NCI-H69 (cell line): ENCODE measurements at regions not wholly inside any gene's neighbourhood (a gene's known extent, or its start where the extent isn't known, plus 50 kb on each side); places are given as distances from the start of the nearest gene placed in this dataset.
"Not testable (repeated sequence)": the region's sequence is repeated elsewhere in the genome, so short reads cannot be mapped to it uniquely, and the experiment has no call there.

Experiments
- DNase-seq: peaks from one replicate; lab custom pipeline; 2025; lab: John Stamatoyannopoulos, UW

DNA sequence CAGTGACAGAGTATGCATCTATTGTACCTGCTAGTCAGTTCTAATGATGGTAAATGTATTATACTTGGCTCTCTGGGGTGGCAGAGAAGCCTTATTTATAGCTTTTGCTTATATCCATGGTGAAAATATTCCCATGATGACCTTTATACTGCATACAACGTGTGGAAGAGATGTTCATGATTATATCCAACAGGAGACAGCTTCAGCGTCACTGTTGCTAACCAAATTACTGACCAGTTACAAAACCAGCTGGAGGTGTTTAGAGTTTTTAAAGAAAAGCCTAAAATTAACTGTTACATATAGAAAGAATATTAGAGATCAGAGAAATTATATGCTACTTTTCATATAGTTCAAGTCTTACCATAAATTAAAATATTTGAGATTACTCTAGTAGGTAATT, 280.8 kb downstream of the ETV1 start:
- DNase-seq = no peak

DNA sequence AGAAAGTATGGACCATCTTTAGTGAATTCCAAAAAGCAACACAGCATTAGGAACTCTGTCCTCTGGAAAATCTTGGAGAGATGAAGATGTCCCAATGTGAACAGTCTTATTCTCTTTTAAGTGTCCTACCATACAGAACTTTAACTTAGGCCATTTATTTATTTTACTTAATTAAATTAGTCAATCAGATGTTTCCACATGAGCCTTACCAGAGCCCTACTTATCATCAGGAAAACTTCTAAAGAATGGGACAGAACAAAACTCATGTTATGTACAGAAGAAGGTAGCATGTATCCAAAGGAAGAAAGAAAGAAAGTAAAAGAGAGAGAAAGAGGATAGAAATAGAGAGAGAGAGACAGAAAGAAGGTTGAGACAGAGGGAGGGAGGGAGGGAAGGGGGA, 276.4 kb downstream of the ETV1 start:
- DNase-seq = no peak

DNA sequence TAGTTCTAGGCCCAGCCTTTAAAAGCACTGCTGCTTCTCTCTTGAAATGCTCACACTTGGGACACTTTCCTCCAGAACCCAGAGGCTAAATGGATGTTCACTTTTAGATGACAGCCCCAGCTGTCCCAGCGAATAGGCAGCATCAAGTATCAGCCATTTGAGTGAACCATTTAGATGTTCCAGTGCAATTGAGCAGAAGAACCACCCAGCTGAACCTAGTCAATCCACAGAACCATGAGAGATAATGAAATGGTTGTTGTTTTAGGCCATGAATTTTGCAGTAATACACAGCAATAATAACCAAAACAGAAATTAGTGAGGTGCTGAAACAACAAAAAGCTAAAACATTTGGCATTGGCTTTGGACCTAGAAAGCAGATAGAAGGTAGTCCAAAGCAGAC, 273.9 kb downstream of the ETV1 start:
- DNase-seq = no peak

DNA sequence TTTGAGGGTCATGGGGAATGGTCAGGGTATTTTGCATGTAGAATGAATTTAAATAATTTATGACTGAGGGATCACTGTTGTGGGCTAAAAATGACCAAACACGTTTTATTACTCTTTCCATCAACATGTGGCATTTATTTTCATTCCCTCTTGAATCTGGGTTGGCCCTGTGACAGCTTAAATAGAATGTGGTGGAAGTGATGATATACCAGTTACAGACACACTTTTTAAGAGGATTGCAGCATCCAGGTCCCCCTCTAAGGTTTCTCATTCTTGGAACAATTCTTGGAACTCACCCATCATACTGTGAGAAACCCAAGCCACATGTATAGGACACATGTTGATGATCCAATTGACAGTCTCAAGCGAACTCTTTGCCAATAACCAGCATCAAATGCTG, 272.4 kb downstream of the ETV1 start:
- DNase-seq = no peak

DNA sequence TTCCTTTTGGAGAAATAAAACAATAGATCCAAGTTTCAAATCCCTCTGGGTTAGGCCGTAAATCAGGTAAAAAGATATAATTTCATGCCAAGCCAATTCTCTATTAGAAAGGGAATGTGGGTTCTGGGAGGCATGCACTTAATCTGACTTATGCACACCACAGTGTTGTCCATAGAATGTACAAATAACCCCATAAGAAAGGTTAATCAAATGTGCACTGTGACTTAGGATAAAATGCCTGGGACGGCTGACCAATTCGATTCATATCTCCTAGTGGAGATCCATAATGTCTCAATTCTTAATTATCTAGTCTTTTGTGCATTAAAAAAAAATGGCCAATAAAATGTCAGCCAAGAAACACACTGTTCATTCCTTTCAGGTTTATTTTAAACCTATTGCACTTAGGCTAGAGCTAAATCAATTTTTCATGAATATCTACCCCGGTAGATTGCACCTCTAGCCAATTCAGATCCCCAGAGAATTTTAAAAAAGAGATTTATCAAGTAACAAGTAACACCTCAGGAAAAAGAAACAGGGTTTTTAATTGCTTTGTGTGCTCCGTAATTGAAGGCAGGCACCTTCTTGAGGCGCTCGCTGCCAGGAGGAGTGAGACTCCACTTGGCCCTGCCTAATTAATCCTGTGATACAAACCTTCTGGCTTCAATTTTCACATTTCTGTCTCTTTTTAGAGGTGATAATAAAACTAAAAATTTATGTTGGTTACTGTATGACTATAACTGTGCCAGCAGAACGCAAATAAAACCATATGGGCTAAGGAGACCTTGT, 265.1 kb downstream of the ETV1 start:
- DNase-seq = peak; percentile 97

DNA sequence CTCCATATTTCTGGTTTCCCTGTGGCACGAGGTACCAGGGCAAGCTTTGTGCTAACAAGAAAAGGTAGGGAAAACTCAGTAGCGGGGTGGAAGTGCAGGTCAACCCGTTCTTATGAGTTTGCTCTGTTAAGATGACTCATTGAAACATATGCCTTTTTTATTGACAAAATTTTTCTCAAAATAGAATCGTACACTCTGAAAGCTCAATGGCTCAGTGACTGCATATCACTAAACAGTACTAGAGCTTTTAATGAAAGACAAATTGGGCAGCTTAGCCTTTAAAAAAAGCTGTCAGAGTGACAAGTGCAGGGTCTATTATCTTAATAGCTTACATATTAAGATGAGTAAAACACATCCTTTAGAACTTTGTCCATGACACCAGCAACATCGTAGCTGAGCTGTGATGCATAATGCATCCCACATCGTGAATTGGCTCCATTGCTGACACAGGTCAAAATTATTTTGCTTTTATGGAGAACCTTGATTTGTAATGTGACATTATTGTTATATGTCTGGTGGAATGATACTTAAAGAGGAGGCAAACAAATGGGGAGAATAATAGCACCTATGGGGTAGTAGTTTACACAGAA, 264.4 kb downstream of the ETV1 start:
- peak; percentile 97 for DNase-seq

DNA sequence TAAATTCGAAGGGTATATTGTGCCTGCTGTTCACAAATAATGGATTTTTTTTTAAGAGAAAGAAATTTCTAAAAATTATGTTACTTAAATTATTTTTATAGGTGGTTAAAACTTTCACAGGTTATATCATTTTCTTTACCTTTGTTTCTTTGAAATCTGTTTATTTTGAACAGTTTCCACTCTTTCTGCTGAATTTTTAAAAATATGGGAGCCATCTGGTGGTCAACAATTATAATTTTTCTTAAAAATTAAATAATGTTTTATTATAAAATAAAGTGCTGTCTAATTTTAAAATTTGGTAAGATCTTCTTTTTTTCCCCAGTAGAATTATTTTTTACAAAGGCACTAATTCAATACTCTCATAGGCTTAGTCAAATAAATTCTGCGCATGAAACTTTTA, 263.9 kb downstream of the ETV1 start:
- peak; percentile 43 for DNase-seq

DNA sequence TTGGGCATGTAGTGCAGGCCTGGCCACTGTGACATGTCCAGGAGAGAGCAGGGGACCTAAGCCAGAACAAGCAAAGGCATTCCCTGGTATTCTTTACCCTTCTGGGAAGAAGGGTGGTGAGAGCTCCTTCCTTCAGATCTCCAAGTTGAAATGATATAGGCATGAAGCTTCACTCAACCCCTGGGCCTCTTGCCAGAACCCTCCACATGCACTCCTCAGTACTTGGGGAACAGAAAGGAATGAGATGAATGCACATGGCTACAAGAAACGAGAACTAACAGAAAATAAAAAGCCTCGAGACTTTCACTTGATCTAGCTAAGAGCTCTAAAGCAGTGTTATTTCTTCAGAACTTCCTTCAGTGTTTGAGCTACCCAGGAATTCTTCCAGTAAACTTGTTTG, 262.2 kb downstream of the ETV1 start:
- DNase-seq = no peak

DNA sequence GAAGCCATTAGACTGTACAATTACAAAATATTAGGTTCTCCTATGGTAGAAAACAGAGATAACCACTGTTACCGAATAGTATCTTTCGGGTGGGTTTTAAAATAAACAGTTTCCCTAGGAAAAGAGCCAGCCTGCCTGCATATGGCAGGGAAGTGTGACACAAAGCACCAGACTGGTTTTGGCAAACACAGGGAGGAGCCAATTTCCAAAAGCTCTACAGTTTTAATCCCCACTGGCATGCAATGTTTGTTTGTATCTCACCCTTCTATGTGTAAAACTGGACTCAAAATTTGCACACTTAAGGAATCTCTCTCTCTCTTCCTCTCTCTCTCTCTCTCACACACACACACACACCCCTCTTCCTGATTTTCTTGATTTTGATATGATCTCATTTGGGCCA, 261.7 kb downstream of the ETV1 start:
- no peak for DNase-seq

DNA sequence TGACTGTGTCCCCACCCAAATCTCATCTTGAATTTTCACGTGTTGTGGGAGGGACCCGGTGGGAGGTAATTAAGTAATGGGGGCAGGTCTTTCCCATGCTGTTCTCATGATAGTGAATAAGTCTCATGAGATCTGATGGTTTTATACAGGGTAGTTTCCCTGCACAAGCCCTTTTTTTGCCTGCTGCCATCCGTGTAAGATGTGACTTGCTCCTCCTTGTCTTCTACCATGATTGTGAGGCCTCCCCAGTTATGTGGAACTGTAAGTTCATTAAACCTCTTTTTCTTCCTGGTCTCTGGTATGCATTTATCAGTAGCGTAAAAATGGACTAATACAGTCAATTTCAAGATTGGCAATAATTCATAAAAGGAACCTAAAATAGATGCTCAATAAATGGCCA, 261.0 kb downstream of the ETV1 start:
- not testable (repeated sequence) for DNase-seq

DNA sequence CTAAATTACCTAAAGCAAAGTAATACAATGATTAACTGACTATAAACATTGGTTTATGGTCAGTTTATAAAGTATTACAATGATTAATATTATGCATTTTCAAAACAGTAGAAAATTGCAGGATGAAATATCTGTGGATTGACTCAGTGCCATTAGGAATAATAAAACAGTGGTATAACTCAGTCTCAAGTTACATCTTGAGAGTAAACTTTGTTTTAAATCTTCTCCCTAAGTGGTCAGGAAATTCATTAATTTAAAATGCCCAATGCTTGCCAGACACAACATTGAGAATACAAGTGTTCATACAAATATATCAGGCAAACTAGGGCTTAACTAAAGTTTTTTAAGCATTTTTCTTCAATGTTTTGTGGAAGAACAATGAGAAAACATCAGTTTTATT, 257.8 kb downstream of the ETV1 start:
- DNase-seq = no peak

DNA sequence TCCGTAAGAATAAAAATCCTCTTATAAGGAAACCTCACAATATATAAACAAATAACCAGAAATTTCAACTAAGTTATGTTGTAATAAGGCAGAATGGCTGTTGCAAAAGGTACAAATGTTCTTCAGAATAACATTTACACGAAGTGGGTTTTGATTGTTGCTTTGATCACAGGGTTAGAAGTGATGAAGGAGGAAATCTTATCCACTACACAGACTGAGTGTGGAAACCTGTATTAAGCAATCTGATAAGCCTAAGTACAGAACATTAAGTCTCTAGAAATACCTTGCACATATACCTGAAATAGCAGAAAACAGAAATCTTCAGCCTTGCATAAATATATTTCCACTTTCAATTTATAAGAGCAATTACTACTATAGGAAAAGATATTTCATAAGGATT, 251.9 kb downstream of the ETV1 start:
- no peak for DNase-seq

DNA sequence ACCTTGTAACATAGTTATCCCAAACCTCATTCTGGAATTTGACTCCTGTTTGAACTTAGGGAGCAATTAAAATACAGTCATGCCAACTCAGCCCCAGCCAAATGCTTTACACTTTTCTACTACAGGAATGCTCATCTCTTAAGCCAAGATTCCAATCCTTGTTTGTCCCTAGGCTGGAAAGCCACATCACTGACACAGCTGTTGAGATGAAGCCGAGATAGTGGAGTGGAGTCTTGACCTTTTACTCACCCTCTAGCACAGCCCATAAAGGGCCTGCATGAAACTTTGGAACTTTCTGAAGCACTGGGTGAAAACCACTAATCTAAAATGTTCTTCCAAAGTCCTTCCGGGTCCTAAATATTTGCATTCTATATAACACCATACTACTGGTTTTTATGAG, 247.3 kb downstream of the ETV1 start:
- DNase-seq = no peak

DNA sequence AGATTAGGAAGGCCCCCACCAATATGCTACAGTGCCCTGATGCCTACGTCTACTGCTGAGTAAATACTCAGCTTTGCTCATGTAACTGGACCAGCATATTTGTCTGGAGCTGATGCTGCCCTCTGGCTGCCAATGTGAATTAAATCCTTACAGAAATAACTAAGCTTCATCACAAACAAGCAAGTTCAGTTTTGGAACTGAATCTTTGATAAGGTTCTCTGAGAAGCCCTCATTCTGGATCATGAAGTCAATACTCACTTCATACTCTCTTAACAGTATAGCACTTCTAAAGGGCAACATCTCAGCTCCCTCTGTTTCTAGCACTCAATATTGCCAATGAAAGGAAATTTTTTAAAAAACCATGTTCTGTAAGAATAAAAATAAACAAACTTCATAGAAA, 246.7 kb downstream of the ETV1 start:
- peak; percentile 84 for DNase-seq

DNA sequence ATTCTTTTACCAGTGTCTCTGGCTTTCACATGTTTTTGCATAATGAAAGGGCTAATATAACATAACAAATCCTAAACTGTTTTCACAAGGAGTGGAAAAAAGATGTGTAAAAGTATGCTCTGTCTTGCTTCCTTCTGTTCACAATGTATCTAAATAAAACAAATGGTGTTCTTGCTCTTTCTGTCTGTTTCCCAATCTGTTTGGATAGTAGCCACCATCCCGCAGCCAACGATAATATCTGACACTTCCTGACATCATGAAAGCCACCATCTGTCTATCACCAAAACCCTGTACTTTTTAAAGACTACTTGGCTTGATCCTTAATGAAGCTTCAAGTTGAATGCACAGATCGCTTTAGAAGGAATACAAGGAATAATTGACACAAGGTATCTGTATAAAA, 246.2 kb downstream of the ETV1 start:
- peak; percentile 69 for DNase-seq

DNA sequence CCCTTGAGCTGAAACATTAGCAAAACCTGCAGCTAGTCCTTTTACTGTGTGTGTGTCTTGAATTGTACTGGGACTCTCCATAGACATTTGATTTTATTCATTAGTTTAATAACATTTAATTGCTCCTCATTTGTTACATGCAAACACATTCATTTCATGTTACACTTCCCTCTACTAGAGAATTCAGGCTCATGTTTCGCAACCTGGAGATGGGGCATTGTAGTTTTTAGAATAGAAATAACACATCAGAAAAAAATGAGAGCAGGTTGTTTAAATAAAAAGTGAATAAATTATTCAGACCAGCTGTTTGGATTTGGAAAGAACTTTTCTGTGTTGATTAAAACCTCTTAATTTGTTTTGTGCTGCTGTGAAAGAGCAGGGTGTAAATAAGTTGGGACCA, 243.9 kb downstream of the ETV1 start:
- DNase-seq = peak; percentile 69

DNA sequence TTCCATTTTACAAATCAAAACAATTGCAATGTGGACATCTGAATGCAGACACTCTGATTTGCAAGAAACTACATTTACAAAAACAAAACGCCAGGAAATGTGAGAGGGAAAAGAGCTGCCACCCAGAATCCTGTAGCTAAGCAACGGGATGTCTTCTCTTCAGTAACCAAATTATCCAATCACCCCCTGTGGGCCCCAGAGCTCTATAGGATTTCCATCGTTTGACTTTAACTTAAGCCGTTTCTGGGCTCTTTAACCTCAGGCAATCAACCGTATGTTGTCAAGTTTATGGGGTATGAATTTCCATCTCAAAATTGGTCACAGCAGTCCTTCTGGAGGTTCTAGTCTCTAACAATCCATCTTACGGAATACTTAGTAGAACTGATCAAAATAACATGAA, 240.5 kb downstream of the ETV1 start:
- DNase-seq = peak; percentile 74

DNA sequence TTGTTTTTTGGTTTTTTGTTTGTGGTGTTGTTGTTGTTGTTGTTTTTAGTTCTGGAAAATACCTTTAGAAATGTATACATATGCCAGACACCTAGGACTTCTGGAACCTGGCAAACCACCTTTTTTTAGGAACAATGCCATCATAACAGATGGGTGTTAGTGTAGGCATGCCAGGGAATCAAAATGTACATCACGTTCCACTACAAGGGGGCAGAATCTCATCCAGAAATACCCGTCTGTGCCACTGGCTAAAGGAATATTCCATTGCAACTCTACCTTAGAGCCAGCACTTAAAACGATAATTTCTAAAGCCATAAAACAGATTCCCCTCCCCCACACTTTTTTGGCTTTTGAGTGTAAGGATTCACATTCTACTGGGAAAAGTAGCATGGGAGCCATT, 239.8 kb downstream of the ETV1 start:
- DNase-seq = peak; percentile 32

DNA sequence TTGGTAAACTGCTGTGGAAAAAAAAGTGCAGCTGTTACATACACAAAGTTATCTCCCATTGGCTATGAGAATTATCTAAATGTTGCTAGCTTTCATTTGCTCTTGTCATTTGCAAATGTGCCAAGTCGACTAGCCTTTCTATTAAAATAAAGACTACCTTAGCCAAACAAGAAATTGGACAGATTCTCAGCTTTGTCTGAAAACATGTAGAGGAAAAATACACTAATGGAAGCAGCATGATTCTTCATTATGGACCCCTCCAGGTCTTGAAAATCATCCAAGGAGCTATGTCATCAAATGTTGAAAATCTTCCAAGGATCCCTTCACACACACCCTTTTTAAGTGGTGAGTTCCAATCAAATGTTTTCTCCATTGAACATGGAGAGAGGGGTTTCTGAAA, 237.7 kb downstream of the ETV1 start:
- DNase-seq = no peak

DNA sequence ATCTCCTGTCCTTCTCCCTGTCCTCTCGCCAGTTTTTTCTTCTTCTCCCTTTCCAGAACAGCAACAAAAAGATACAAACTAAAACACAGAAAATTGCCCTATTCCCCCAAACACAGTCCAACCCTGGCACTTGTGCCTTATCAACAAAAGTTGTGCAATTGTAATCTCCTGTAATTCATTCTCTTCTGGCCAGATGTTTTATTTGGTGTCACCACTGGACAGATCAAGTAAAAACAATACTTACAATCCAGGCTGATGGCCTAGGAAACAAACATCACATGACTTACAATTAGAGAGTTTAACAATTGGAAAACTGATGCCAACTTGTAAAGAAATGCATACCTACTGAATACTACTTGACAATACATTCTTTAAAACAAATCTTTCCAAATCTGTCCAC, 231.6 kb downstream of the ETV1 start:
- no peak for DNase-seq

DNA sequence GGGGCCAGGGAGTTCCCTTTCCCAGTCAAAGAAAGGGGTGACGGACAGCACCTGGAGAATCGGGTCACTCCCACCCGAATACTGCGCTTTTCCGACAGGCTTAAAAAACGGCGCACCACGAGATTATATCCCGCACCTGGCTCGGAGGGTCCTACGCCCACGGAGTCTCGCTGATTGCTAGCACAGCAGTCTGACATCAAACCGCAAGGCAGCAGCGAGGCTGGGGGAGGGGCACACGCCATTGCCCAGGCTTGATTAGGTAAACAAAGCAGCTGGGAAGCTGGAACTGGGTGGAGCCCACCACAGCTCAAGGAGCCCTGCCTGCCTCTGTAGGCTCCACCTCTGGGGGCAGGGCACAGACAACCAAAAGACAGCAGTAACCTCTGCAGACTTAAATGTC, 223.6 kb downstream of the ETV1 start:
- DNase-seq = not testable (repeated sequence)

DNA sequence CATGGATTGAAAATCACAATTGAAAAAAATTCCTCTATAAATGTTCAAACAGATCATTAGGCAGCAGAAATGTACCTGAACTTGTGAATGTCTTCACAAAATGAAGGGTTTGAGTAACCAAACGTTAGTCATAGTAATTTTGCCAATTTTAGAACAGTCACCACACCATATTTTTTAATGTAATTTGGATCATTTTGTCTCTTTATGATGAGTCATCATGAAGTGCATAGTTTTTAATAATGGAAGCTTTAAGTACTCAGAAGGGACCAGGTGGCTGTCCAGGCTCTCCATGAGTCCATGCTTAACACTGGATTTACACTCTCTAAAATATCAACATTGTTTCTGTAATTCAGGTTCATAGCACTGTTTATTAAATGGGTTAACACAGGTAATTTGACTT, 219.2 kb downstream of the ETV1 start:
- peak; percentile 69 for DNase-seq

DNA sequence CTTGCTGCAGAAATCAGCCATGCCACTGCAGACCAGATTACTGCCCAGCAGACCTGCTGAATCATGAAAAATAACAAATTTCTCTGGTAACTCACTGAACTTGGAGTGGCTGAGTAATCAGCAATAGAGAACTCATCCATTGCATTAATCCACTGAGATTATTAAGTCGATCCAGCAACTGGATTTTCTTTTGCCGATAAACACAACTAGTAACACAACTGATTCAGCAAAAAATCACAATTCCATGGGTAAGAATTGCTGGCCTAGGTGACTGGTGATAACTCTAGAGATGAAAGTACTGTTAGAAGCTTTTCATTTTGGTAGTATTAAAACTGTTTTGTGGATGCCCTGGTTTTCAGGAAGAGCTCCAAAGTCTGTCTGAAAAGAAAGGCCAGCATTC, 214.5 kb downstream of the ETV1 start:
- no peak for DNase-seq

DNA sequence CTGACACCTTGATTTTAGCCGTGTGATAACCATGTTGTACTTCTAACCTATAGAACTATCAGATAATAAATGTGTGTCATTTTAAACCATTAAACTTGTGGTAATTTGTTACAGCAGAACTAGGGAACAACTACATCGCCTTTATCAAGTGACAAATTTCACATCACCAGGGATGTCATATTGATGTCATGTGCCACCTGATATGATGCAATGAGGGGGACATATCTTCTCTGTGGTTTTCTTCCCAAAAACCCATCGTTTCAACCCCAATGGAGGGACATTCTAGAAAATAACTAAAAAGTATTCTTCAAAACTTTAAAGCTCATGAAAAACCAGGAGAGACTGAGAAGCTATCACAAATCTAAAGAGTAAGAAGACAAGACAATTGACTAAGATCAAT, 212.2 kb downstream of the ETV1 start:
- no peak for DNase-seq
